Gastroesophageal sphincter (tissue), 3 donors: ENCODE measurements at regions not wholly inside any gene's neighbourhood (a gene's known extent, or its start where the extent isn't known, plus 50 kb on each side); places are given as distances from the start of the nearest gene placed in this dataset.

ENCODE experiments used
- CTCF ChIP-seq, 4 experiments: fragments of 200-600 bp in 2 of 4; fragments of 450-650 bp in 2 of 4; sonication (generic) in 1 of 4; IDR thresholded peaks; one replicate each; pipeline ENCODE4 v1.5.1; 2017 to 2019; ENCODE audit warnings: antibody characterized with exemption in 4 of 4, mild to moderate bottlenecking in 2 of 4, moderate library complexity in 2 of 4
- POLR2A ChIP-seq, 2 donors: fragments of 450-650 bp; IDR thresholded peaks; one replicate each; pipeline ENCODE4 v1.6.1; 2017; ENCODE audit warnings: antibody characterized with exemption in 2 of 2, mild to moderate bottlenecking in 2 of 2, moderate library complexity in 1 of 2
- POLR2AphosphoS5 ChIP-seq: sonication (generic); formaldehyde crosslinking; IDR thresholded peaks from one replicate; pipeline ENCODE4 v1.6.1; 2017; ENCODE audit warnings: antibody characterized with exemption

- TF ChIP-seq POLR2A (IDR thresholded peaks at IDR 0.05) (no peak), CTCF (IDR thresholded peaks at IDR 0.05) (no peak), POLR2AphosphoS5 (no peak)
Measured at GRCh38 chr6:71157345-71157744, 131.3 kb upstream of the OGFRL1 start.
